ENCODE measurements at regions not wholly inside any gene's neighbourhood (a gene's known extent, or its start where the extent isn't known, plus 50 kb on each side); places are given as distances from the start of the nearest gene placed in this dataset.

DNA sequence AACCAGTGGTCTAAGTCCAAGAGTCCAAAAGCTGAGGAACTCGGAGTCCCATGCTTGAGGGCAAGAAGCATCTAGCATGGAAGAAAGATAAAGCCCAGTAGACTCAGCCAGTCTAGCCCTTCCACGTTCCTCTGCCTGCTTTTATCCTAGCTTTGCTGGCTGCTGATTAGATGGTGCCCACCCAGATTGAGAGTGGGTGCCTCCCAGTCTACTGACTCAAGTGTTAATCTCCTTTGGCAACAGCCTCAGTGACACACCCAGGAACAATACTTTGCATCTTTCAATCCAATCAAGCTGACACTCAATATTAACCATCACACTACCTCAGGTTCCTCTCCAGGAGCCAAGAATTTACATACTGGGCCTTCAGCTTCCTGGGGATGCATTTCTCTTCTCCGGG is 476.1 kb downstream of the FUT8 start:
- WGBS, 2 donors (ENCODE audit: low coverage in 1 of 2): 58 to 73% methylated on average over 3 of the region's 3 CpGs
- H3K4me1 ChIP-seq: no peaks in the 10 kb centered on the region
- H3K27ac ChIP-seq: no peak overlapping the region
- H3K9me3 ChIP-seq: peaks cover 0 to 6% (median 0%) of the 10 kb centered on the region in 3 donors
- H3K4me3 ChIP-seq: no peak overlapping the region
- H3K36me3 ChIP-seq: no peaks in the 10 kb centered on the region
- peaks cover 7% of the 10 kb centered on the region for H3K27me3 ChIP-seq
- TF ChIP-seq POLR2A (IDR thresholded peaks at IDR 0.05) (no peak), EP300 (IDR thresholded peaks at IDR 0.05) (no peak), POLR2AphosphoS5 (IDR thresholded peaks at IDR 0.05) (no peak)
- TF ChIP-seq, protein P1, sequence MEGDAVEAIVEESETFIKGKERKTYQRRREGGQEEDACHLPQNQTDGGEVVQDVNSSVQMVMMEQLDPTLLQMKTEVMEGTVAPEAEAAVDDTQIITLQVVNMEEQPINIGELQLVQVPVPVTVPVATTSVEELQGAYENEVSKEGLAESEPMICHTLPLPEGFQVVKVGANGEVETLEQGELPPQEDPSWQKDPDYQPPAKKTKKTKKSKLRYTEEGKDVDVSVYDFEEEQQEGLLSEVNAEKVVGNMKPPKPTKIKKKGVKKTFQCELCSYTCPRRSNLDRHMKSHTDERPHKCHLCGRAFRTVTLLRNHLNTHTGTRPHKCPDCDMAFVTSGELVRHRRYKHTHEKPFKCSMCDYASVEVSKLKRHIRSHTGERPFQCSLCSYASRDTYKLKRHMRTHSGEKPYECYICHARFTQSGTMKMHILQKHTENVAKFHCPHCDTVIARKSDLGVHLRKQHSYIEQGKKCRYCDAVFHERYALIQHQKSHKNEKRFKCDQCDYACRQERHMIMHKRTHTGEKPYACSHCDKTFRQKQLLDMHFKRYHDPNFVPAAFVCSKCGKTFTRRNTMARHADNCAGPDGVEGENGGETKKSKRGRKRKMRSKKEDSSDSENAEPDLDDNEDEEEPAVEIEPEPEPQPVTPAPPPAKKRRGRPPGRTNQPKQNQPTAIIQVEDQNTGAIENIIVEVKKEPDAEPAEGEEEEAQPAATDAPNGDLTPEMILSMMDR (IDR thresholded peaks at IDR 0.05): no peak
- no peak for ATAC-seq

DNA sequence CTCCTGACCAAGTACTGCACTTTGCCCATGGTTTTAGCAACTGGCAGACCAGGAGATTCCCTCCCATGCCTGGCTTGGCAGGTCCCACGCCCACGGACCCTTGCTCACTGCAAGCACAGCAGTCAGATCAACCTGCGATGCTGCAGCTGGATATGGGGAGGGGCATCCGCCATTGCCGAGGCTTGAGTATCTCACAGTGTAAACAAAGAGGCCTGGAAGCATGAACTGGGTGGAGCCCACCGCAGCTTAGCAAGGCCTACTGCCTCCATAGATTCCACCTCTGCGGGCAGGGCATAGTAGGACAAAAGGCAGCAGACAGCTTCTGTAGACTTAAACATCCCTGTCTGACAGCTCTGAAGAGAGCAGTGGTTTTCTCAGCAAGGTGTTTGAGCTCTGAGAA is 479.8 kb downstream of the FUT8 start:
- H3K9me3 ChIP-seq: peaks cover 0 to 6% (median 0%) of the 10 kb centered on the region in 3 donors
- no CpG with 5 or more reads among the region's 7 CpGs for WGBS, 2 donors (ENCODE audit: low coverage in 1 of 2)
- TF ChIP-seq EP300 (IDR thresholded peaks at IDR 0.05): no peak
- TF ChIP-seq, protein P1 (IDR thresholded peaks at IDR 0.05): no peak
- no peak for TF ChIP-seq POLR2A (IDR thresholded peaks at IDR 0.05)
- no peak for TF ChIP-seq POLR2AphosphoS5 (IDR thresholded peaks at IDR 0.05)
- H3K4me3 ChIP-seq: no peak overlapping the region
- no peak overlapping the region for H3K27ac ChIP-seq
- H3K4me1 ChIP-seq: no peaks in the 10 kb centered on the region
- no peaks in the 10 kb centered on the region for H3K36me3 ChIP-seq
- no peak for ATAC-seq
- peaks cover 7% of the 10 kb centered on the region for H3K27me3 ChIP-seq

DNA sequence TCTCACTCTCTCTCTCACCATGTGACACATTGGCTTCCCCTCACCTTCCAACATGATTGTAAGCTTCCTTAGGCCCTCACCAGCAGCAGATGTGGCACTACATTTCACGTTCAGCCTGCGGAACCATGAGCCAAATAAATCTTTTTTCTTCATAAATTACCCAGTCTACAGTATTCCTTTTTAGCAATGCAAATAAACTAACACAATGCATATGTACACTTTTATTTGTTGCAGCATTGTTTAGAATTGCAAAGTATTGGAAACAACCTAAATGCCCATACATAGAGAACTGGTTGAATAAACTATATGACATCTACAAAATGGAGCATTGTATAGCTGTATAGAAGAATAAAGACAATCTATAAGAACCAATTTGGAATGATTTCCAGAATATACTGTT is 487.6 kb downstream of the FUT8 start:
- no peak for ATAC-seq
- Histone ChIP-seq H3K4me1 (no peaks in the 10 kb centered on the region), H3K27ac (no peak overlapping the region), H3K9me3 (peaks cover 0 to 10% (median 0%) of the 10 kb centered on the region in 3 donors), H3K4me3 (no peak overlapping the region), H3K27me3 (peaks cover 3% of the 10 kb centered on the region), H3K36me3 (no peaks in the 10 kb centered on the region)
- WGBS, 2 donors (ENCODE audit: low coverage in 1 of 2): 69 to 83% methylated on average over 2 of the region's 2 CpGs
- TF ChIP-seq POLR2A (IDR thresholded peaks at IDR 0.05) (no peak), POLR2AphosphoS5 (IDR thresholded peaks at IDR 0.05) (no peak), EP300 (IDR thresholded peaks at IDR 0.05) (no peak)
- TF ChIP-seq, protein P1 (IDR thresholded peaks at IDR 0.05): no peak

DNA sequence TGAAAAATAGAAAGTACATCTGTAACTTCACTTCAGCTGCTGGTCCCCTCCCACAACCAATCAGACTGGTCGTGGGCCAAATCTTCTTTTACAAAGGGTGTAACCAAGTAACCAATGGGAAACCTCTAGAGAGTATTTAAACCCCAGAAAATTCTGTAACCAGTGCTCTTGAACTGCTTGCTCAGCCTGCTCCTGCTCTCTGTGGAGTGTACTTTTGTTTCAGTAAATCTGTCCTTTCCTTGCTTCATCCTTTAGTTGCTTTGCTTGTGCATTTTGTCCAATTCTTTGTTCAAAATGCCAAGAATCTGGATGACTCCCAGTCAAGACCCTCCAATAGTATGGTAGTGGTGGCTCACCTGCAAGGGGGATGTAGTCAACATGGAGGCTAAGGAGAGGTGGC is 489.1 kb downstream of the FUT8 start:
- H3K4me3 ChIP-seq: no peak overlapping the region
- no peaks in the 10 kb centered on the region for H3K4me1 ChIP-seq
- TF ChIP-seq POLR2AphosphoS5 (IDR thresholded peaks at IDR 0.05) (no peak), EP300 (IDR thresholded peaks at IDR 0.05) (no peak), POLR2A (IDR thresholded peaks at IDR 0.05) (no peak)
- TF ChIP-seq, protein P1 (IDR thresholded peaks at IDR 0.05): no peak
- H3K27ac ChIP-seq: no peak overlapping the region
- H3K27me3 ChIP-seq: peaks cover 3% of the 10 kb centered on the region
- ATAC-seq: no peak
- peaks cover 0 to 10% (median 0%) of the 10 kb centered on the region in 3 donors for H3K9me3 ChIP-seq
- 46 to 50% methylated on average over 1 of the region's 1 CpG for WGBS, 2 donors (ENCODE audit: low coverage in 1 of 2)
- H3K36me3 ChIP-seq: no peaks in the 10 kb centered on the region

DNA sequence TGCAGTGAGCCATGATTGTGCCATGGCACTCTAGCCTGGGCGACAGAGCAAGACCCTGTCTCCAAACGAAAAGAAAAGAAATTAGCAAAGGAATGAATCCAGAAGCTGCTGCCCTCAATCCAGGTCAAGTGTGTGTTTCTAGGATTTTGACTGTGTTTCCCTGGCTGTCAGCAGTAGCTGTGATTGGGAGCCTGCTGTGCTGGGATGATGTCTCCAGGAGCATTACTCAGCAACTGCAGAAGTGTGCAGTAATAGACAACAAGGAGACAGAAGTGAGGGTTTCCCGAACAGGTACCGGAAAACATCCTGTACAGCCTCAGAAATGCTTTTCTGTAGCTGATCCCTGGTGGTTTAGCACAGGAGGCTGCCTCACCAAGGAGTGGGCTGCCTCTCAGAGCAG is 492.5 kb downstream of the FUT8 start:
- no peak overlapping the region for H3K4me3 ChIP-seq
- WGBS, 2 donors (ENCODE audit: low coverage in 1 of 2): 85 to 89% methylated on average over 3 of the region's 4 CpGs
- H3K9me3 ChIP-seq: peaks cover 0 to 10% (median 0%) of the 10 kb centered on the region in 3 donors
- H3K27me3 ChIP-seq: peaks cover 3% of the 10 kb centered on the region
- no peaks in the 10 kb centered on the region for H3K4me1 ChIP-seq
- ATAC-seq: no peak
- no peak overlapping the region for H3K27ac ChIP-seq
- TF ChIP-seq POLR2A (IDR thresholded peaks at IDR 0.05) (no peak), EP300 (IDR thresholded peaks at IDR 0.05) (no peak), POLR2AphosphoS5 (IDR thresholded peaks at IDR 0.05) (no peak)
- TF ChIP-seq, protein P1 (IDR thresholded peaks at IDR 0.05): no peak
- no peaks in the 10 kb centered on the region for H3K36me3 ChIP-seq
